ENCODE measurements at regions not wholly inside any gene's neighbourhood (a gene's known extent, or its start where the extent isn't known, plus 50 kb on each side); places are given as distances from the start of the nearest gene placed in this dataset.

DNA sequence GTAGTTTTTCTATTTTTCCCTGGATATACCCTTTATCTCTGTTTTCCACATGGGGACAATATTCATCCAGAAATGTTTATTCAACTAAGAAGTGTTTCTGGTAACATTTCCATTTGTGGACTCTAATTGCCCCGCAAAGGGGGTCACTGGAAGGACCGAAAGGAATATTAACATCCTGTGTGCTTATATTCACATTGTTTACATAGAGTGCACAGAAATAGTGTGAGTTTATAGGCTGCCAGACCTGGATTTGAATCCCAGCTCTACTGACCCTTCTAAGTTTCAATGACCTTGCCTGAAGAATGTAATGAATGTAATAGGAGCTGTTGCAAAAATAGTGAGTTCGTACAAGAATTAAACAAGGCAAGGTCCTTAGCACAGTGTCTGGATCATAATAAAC, 152.9 kb upstream of the NCKAP5 start (continued):
- no peak for TF ChIP-seq CBX8 (IDR thresholded peaks at IDR 0.05; ENCODE audit: borderline replicate concordance, extremely low read depth, low read depth, low read length, poor library complexity, severe bottlenecking)
- TF ChIP-seq, protein P1, sequence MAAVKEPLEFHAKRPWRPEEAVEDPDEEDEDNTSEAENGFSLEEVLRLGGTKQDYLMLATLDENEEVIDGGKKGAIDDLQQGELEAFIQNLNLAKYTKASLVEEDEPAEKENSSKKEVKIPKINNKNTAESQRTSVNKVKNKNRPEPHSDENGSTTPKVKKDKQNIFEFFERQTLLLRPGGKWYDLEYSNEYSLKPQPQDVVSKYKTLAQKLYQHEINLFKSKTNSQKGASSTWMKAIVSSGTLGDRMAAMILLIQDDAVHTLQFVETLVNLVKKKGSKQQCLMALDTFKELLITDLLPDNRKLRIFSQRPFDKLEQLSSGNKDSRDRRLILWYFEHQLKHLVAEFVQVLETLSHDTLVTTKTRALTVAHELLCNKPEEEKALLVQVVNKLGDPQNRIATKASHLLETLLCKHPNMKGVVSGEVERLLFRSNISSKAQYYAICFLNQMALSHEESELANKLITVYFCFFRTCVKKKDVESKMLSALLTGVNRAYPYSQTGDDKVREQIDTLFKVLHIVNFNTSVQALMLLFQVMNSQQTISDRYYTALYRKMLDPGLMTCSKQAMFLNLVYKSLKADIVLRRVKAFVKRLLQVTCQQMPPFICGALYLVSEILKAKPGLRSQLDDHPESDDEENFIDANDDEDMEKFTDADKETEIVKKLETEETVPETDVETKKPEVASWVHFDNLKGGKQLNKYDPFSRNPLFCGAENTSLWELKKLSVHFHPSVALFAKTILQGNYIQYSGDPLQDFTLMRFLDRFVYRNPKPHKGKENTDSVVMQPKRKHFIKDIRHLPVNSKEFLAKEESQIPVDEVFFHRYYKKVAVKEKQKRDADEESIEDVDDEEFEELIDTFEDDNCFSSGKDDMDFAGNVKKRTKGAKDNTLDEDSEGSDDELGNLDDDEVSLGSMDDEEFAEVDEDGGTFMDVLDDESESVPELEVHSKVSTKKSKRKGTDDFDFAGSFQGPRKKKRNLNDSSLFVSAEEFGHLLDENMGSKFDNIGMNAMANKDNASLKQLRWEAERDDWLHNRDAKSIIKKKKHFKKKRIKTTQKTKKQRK (IDR thresholded peaks at IDR 0.05; ENCODE audit: borderline replicate concordance, low read depth, low read length): no peak
- no peak for TF ChIP-seq KLF10 (CRISPR knock-in tag; IDR thresholded peaks at IDR 0.05)
- TF ChIP-seq ZNF143 (CRISPR knock-in tag; IDR thresholded peaks at IDR 0.05): no peak
- no peak for TF ChIP-seq KHSRP (IDR thresholded peaks at IDR 0.05)
- no peak for TF ChIP-seq ILK (tag; IDR thresholded peaks at IDR 0.05; ENCODE audit: borderline replicate concordance, low read depth)
- no peak for TF ChIP-seq PCBP2 (IDR thresholded peaks at IDR 0.05; ENCODE audit: low read depth, low read length, poor library complexity, severe bottlenecking)
- no peak for TF ChIP-seq ZNF316 (IDR thresholded peaks at IDR 0.05)
- no peak for TF ChIP-seq HMBOX1 (IDR thresholded peaks at IDR 0.05)
